Inflammatory macrophage treated with lipopolysaccharide for 4 hours (primary cell): ENCODE measurements at regions not wholly inside any gene's neighbourhood (a gene's known extent, or its start where the extent isn't known, plus 50 kb on each side); places are given as distances from the start of the nearest gene placed in this dataset.

Source experiments
- DNase-seq: peaks from one replicate; pipeline ENCODE4 v3.0.0-alpha.2; 2020

DNA sequence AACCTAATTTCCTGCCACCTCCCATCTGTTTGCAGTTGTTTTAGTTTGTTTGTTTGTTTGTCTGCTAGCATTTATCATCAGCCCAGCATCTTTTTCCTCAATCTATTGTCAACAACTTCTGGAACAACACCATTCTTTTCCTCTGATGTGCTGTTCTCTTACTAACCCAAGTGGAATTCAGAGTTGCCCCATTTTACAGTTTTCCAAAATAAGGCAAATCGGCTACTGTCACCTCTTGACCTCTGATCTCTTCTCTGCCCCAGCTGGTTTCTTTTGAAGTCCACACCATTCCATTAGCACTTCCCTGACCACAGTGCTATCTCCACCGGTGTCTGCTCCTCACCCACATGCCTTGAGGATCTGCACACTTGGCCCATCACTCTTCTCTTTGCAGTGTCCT, 102.4 kb downstream of the EFNB2 start:
- no peak for DNase-seq

DNA sequence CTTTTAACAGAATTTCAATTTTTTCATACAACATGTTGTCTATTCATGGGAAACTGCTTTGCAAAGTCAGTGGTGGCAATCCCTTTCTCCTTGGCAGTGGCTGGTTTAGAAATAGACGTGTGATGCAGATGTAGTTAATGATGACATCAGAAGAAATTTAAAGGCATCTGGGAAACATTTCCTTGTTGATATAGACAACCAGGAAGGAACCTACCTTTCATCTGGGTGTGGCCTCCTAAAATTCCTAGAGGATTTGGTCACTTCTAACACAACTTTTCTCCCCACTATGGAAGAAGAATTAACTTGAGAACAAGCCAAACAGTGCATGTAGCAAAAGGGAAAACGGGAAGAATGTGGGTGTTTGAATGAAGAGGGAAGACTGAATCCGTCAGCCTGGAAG, 102.8 kb downstream of the EFNB2 start:
- no peak for DNase-seq

DNA sequence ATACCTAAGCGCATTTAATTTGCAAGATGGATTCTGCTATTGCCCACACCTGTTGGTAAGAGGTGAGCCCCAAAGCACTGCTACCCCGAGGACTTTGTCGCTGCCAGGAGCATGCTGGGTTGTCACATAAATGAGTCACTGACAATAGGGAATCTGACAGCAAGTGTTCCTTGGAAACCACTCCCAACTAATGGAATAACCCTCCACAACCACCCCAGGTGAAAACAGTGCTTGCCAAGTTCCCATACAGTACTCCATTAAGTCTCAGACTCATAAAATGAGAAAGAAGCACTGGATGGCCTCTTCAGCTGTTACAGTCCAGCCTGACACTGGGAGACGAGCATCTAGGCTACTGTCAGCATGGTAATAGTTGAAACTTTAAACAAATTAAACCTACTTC, 108.6 kb downstream of the EFNB2 start:
- DNase-seq = no peak

DNA sequence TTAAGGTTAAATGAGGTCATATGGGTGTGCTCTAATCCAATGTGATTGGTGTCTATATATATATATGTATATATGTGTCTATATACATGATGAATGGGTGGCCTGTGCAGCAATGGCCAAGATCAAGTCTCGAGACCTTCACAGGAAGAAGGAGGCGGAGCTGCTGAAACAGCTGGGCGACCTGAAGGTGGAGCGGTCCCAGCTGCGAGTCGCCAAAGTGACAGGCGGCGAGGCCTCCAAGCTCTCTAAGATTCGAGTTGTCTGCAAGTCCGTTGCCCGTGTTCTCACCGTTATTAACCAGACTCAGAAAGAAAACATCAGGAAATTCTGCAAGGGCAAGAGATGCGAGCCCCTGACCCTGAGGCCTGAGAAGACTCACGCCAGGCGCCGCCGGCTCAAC, 109.8 kb downstream of the EFNB2 start:
- no peak for DNase-seq

DNA sequence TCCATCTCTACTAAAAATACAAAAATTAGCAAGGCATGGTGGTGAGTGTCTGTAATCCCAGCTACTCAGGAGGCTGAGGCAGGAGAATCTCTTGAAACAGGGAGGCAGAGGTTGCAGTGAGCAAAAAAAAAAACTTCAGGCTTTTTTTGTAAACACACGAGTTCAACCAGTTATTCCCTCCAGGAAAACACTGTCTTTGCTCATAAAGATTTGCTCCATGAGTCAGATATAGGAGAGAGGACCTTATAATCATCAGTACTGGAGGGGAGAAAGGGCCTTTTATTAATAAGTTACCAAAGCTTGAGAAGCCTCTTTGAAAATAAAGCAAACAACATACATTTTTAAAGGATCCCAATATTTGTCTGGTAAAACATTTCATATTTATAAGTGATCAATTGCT, 110.7 kb downstream of the EFNB2 start:
- no peak for DNase-seq

DNA sequence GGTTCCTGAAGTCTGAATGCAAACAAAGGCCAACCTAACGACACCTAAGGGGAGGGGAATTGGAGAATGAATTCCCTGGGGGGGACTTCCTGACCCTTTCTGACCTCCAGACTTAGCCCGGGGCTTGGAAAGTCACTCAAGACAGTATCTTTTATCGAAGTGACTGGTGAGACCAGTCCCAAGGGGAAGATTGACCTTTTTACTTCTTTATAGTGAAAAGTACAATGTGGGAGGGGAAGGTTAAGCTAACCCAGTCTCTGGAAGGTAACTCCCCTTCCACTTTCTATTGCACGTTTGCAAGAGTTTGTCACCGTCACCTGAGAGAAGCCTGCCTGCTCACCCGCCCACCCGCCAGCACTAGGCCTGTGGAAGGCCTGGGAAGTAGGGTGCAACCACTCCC, 111.9 kb downstream of the EFNB2 start:
- DNase-seq = no peak

DNA sequence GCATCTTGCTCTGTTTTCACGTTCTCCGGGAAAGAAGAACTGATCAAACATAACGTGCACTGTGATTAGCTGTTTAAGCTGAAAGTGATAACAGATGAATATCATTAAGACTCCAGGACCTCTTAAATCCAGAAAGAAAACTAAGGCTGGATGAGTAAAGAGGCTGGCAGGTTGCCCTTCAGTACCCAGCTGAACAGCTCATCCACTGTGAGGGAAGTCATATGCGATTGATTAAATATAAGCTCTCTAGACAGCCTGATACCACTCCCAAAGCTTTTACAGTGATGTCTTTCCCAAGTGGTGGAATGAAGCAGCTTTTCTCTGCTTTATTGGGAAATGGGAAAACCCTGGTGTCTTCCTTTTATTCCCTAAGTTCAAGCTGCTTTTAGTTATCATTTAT, 116.9 kb downstream of the EFNB2 start:
- DNase-seq = no peak

DNA sequence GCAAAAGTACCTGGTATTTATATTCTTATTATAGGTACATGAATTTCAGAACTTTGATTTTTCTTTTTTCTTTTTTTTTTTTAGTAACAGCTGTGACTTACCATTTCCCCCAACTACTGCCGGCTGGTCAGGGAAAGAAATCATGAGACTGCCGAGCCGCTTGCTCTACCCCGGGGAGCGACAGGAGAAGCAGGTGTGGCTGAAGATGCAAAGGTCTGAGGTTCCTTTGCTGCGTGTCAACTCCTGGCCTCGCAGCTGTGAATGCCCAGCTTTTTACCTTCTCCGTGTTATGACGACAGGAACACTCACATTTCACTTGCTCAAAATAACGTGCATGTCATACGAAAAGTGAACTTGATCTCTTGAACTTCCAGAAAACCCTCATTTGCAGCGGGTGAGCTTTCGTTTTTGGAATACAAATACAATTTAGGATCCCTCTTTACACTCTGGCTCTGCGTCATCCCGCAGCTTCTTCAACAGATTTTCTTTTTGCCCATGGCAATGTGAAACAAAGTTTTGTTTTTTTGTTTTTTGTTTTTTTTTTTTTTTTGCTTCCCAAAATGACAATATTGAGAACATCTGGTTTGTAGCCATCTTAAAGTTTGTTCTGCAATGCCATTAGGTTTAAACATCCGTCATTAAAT, 117.9 kb downstream of the EFNB2 start:
- DNase-seq = no peak

DNA sequence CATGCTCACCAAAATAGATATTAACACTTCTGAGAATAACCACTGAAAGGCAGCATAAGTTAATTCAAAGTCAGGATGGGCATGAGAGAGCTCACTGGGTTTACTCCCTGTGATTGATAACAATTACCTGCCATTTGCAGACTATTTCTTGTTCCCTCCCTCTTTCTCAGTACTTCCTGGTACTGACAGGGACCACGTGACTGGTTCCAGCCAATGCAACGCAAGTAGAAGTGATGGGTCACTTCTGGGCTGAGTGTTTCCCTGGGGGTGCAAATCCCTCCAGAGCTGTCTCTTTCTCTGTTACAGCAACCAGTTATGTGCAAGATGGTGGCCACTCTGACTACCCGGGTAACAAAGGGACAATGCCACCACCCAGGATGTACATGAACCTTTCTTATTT, 118.8 kb downstream of the EFNB2 start:
- no peak for DNase-seq

DNA sequence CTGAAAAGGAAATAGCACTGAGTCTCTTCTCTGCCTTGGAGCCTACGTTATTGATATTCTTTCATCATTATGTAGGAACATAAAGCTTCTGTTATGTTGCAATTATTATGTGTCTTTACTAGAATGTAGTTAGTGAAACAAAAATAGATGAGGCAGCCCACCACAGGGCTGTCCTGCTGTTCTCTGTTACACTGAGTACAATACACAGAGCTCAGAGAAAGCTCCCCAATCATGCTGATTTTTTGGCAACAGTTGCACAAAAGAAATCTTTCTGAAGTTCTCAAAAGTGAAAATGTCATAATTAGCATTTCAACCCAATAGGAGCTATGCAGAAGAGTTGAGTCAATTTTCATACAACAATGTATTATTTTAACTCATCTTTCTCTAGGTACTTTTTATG, 119.5 kb downstream of the EFNB2 start:
- no peak for DNase-seq

DNA sequence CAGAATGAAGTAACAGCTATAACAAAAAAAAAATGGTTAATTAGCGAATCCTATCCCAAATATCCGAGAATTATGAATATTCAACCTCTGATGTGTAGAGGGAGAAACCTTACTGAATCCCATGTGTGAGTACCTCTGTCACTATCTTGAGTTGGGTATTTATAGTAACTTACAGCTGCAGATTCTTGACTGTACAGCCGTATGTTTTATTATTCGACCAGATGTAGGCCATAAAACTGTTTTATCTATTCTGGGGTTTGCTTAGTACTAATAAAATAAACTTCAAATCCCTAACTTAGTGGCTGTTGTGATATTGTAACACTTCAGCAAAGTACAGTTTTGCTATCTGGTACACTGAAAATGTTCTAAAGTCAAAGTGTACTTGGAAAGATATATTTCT, 120.0 kb downstream of the EFNB2 start:
- DNase-seq = no peak

DNA sequence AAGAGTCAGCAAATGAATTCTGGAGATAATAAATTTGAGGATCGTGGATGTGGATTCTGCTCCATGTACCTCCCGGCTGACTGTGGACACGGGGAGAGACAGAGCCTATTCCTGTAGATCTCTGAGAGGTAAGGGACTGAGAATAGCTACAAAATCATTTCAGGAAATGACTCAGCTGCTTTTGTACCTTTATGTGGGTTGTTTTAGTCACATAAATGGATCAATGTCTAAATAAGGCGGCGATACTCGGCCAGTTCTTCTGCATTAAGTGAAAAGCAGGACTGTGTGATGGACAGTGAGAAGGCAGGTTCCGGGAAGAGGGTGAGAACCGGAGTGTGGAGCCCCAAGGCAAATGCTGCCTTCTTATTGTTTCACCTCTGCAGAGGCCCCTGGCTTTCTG, 128.1 kb downstream of the EFNB2 start:
- no peak for DNase-seq

DNA sequence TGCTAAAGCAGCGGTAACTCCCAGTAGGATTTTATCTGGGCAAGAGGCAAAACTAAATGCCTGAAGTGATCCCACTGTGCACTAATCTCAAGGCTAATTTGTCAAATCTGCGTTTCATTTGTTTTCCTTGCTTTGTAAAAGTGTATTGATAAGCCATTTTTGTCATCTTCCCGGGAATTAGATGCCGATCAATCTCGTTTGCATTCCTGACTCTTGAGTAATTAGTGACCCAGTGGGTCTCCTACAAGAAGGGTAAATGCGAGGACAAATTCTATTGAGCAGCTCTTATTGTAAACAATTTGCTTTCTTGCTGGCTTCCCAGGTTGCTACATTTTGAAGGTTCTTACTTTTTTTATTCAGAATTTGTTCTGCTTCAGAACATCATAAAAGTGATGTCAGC, 129.7 kb downstream of the EFNB2 start:
- DNase-seq = no peak

DNA sequence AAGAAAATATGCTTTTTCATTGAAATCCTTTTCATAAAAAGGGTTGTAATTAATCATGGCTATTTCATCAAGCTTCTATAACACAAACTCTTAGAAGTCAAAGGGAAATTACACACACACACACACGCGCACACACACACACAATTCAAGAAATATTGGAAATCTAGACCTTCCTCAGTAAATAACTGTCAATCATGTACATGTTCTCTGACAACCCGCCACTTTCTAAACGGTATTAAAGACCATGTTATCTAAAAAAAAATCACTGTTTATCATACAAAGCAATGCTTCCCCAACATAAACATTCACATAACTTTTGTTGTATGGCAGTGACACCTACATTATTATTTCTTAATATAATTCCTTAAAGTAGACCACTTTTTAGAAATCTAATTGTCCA, 132.2 kb downstream of the EFNB2 start:
- DNase-seq = no peak

DNA sequence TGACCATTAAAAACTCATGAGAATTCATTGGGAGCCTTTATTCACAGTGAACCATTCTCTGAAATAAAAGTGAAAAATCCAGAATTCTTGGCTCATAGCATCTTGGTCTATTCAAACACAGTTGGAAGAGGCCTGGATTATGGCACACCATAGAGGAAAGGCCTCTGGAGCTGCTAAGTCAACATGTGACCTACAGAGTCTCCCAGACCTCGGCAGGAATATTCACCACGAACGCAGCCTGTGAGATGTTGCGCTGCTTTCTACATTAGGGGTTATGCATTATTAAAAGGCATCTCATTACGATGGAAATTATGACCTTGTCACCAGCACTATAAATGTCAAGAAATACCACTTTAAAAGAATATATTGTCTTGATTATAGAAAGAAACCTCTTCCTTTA, 132.6 kb downstream of the EFNB2 start:
- DNase-seq = no peak

DNA sequence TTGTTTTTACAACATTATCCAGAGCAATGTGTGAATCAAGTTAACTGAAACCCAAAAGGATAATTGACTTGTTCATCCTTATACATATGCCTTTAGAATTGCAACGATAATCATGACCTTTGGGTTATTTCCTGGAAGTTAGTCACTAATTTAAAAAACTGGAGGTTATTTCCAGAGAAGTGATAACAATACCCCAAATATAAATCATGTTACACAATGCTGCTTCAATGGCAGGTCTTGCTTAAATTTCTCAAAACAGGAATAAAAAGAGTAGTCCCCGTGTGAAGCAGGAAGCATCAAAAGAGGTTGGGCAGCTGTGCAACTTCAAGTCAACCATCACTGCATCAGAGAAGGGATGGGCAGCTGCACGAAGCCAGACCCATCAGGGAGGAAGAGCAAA, 134.4 kb downstream of the EFNB2 start:
- DNase-seq = no peak

DNA sequence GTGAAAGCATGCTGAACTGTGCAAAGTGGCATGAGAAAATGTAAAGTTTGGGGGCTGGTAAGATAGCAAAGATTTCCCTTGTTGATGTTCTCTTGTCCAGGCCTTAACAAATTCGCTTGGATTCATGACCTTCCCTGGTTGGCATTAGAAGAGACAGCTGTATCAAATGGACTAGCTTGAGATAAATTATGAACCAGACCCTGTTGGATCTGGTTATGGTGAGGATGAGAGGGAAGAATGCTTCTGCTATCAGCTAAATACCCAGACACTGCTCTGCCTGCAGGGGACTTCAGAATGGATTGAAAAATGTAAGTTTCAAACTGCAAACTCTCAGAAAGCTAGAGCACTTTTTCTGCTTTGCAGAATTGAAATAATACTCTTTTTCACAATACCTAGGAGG, 135.2 kb downstream of the EFNB2 start:
- no peak for DNase-seq

DNA sequence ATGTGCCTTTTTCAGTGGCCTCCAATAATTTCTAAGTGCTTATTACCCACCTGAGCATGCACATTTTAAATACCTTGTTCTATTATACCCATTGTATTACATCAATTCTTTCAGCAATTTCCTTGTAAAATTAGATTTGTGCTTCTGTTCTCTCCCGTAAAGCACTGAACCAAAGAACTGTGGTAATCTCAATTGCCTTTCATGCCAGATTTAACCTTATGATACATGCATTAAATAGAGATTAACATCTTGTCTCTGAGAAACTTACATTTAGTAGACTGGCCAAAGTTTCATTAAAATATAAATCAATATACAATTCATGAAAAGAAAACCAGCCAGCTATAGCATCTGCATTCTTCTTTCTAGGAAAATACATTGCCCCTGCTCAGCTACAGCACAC, 137.2 kb downstream of the EFNB2 start:
- no peak for DNase-seq

DNA sequence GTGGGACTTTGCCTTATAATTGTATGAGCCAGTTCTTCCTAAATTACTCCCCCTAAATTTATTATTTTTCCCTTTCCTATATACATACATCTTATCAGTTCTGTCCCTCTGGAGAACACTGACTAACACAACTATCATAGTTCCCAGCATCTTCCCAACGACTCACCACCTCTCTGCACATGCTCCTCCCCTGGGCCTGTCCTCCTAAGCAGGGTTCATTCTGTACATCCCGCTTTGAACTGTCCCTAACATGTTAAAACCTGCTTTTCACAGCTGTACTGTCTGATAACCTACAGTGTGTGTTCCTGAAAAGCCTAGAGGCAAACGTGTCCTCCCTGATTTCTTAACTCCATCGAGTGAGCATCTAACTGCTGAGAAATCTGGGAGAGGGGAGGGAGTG, 141.7 kb downstream of the EFNB2 start:
- no peak for DNase-seq

DNA sequence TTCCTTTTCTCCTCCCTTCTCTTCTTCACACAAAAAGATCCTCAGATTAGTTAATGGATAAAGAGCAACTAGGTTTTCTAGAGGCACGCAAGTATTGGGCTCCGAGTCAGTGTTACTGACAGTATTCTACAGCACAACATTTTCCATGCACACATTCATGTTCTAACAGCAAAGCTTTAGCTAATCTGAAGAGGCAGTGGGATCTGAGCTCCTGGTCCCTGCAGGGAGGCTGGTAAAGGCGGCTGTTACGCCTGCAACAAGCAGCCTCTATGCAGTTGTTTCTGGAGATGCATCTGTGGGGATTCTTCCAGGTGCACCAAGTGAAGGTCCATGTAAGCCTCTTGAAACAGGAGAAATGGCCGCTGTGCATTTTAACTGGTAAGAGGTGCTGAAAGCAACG, 143.8 kb downstream of the EFNB2 start:
- no peak for DNase-seq

DNA sequence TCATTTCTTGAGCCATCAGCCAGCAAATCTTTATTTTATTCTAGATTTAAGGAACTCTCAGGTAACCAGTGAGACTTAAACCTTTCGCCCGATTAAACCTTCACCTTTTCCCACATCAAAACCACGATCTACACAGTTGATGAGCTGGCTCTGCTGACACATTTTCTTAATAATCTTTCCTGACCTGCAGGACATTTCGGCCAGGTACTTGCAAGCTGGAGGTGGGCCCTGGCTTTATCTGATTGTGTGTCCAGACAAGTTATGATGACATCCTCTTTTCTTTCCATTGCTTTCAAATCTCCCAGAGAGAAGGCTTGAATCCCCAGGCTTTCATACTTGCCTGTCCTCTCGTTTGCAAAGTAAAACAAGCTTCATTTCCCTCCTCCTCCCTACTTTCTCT, 144.2 kb downstream of the EFNB2 start:
- DNase-seq = no peak

DNA sequence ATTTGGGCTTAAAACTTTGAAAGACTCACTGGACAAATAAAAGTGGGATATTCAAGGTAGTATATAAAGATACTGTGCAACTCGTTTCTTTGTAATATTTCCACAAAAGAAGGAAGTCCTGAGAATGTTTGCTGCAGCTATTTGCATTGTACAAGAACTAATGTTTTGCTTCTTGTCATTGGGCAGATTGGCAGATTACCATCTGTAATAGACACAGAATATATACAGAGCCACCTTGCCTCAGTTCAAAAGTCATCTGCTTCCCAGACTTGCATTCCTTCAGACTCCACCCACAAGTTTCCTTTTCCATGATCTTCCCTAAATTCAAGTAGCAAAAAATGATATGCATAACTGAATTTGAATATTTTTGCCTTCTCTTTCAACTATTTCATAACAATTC, 145.1 kb downstream of the EFNB2 start:
- no peak for DNase-seq

DNA sequence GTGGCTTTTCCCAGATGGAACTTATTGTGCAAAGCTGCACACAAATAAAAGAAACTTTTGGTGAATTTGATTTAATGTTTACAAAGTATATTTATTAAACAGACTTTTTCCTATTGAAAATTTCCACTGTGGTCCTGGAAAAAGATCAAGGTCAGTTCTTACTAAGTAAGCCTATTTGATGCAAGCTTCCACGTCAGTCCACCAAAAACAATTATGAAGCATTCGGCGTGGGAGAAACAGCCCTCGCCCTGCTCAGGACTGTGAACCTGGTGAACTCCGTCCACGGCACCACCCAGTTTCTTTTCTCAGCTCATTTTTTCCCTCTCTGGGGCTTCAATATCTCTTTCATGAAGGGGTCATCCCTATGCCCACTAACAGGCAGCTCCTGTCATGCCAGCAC, 149.8 kb downstream of the EFNB2 start:
- DNase-seq = no peak

DNA sequence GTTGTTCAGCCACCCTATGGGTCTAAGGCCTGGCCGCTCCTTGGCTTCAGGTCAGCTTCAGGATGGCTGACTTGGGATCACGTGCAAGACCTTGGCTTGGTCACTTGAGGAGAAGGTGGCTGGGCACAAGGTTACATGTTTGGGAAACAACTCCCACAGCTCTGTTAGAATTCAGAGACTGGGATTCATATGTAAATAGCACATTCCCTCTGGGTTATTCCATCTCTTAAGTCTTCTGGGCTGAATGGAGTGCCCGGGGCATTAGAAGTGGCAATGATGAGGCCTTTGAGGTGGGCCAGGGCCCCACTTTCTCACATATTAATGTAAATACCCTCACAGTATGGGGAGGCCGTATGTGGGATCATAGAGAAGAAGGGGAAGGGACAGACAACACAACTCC, 150.9 kb downstream of the EFNB2 start:
- no peak for DNase-seq

DNA sequence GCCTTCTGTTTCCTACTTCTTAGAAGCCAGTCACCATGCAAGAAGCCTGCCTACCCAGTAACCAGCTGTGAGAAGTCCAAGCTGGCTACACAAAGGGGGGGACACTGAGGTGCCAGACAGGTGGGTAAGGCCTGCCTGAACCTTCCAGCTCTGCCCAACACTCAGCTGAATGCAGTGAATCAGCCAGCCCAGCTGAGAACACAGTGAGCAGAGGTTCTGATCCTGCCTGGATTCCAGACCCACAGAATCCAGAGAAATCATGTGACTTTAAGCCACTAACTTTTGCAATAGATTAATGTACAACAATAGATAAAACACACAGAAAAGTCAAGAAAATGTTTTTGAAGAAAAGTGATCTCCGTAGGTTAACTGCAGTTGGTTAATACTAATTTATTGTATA, 151.7 kb downstream of the EFNB2 start:
- no peak for DNase-seq

DNA sequence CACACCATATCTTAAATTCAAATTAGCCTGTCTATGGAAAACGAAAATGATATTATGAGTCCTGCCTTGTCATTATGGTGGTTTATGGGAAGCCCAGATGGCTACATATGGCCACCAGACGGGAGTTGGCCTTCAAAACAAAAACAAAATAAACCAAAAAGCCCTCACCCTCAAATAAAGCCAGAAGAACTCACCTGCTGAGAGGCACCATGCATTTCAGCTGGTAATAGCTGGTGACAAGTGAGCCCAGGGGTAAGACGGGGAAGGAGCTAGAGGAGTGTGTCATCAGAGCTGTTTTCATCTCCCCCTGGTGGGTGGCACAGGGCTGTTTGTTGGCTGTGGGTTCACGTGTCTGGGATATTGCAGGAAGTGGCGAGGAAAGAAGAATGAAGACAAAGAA, 152.9 kb downstream of the EFNB2 start:
- no peak for DNase-seq
